Adrenal gland (tissue), 5 donors: ENCODE measurements at regions not wholly inside any gene's neighbourhood (a gene's known extent, or its start where the extent isn't known, plus 50 kb on each side); places are given as distances from the start of the nearest gene placed in this dataset.

Source experiments
- CTCF ChIP-seq, 6 experiments: fragments of 450-650 bp in 4 of 6; fragments of 200-600 bp in 2 of 6; sonication (generic) in 1 of 6; IDR thresholded peaks; 1 replicate in 5 of 6; 2 replicates in 1 of 6; pipeline versions ENCODE4 v1.5.1 to v1.8.0; 2016 to 2021; ENCODE audit warnings: antibody characterized with exemption in 6 of 6, mild to moderate bottlenecking in 2 of 6, moderate library complexity in 1 of 6
- POLR2A ChIP-seq, 2 donors: fragments of 450-650 bp; IDR thresholded peaks; one replicate each; pipeline ENCODE4 v1.6.1; 2017; ENCODE audit warnings: antibody characterized with exemption in 2 of 2, mild to moderate bottlenecking in 2 of 2, moderate library complexity in 1 of 2
- donor health status: DM: no; HTN: no; CAD: no.

- no peak for TF ChIP-seq CTCF (IDR thresholded peaks at IDR 0.05)
- no peak for TF ChIP-seq POLR2A (IDR thresholded peaks at IDR 0.05)
These were observed 255.2 kb upstream of the ZC3H12C start for GRCh38 chr11:109838026-109838425.
